AG10803 (cell line): ENCODE measurements at regions not wholly inside any gene's neighbourhood (a gene's known extent, or its start where the extent isn't known, plus 50 kb on each side); places are given as distances from the start of the nearest gene placed in this dataset.

Experiments used
- DNase-seq: peaks from one replicate; pipeline ENCODE4 v3.0.0; 2010; ENCODE audit warnings: low read depth
- H3K4me3 ChIP-seq: 2 replicates; pipeline ENCODE4 v1.5.1; 2011; ENCODE audit warnings: mild to moderate bottlenecking, low read length, control low read depth
- TF ChIP-seq, protein P1 (sequence below): conservative IDR thresholded peaks from 2 replicates; pipeline ENCODE4 v1.5.1; 2011; ENCODE audit warnings: mild to moderate bottlenecking, low read length, control low read depth, inconsistent platforms

DNA sequence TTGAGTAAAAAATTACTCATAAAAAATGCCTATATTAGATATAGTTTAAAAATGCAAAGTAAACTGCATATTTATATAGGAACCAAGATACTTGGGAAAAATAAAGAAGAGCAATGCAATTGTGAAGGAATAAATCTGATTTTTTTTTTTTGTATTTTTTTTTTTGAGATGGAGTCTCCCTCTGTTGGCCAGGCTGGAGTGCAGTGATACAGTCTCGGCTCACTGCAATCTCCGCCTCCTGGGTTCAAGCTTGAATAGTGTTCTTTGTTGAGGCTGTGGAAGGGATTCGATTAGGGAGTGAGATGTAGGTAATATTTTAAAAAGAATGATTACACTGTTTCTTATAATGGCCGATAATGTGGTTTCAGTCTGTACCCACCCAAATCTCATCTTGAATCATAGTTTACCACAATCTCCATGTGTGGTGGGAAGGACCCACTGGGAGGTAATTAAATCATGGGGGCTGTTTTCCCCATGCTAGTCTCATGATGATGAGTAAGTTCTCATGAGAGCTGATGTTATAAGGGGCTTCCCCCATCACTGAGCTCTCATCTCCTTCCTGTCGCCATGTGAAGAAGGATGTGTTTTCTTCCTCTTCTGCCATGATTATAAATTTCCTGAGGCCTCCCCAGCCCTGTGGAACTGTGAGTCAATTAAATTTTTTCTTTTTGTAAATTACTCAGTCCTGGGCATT lies 1765.9 kb downstream of the PLA2G4A start:
- DNase-seq, result no peak
- H3K4me3 ChIP-seq, result no peak overlapping the region
- TF ChIP-seq, protein P1, sequence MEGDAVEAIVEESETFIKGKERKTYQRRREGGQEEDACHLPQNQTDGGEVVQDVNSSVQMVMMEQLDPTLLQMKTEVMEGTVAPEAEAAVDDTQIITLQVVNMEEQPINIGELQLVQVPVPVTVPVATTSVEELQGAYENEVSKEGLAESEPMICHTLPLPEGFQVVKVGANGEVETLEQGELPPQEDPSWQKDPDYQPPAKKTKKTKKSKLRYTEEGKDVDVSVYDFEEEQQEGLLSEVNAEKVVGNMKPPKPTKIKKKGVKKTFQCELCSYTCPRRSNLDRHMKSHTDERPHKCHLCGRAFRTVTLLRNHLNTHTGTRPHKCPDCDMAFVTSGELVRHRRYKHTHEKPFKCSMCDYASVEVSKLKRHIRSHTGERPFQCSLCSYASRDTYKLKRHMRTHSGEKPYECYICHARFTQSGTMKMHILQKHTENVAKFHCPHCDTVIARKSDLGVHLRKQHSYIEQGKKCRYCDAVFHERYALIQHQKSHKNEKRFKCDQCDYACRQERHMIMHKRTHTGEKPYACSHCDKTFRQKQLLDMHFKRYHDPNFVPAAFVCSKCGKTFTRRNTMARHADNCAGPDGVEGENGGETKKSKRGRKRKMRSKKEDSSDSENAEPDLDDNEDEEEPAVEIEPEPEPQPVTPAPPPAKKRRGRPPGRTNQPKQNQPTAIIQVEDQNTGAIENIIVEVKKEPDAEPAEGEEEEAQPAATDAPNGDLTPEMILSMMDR, result no peak

DNA sequence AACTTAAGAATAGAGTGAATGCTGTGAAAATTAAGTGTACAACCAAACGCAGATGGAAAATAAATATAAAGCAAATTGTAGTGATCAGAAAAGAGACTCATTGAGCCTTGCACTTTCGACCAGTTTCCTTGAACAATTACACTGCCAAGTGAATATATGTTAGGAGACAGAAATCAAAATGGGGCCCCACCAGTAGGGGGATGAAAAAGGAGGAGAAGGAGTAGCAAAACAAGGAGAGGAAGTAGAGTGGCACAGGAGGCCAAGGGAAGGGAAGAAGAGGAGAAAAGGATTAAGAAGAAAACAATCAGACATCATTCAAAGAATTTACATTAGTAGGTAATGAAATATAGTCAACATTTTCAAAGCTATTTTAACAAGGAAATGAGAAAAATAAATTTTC lies 1770.6 kb downstream of the PLA2G4A start:
- DNase-seq, result no peak
- no peak overlapping the region for H3K4me3 ChIP-seq
- TF ChIP-seq, protein P1, result no peak

GRCh38 chr1:188611432-188611831 lies 1782.7 kb downstream of the PLA2G4A start:
- TF ChIP-seq, protein P1, result no peak
- no peak overlapping the region for H3K4me3 ChIP-seq
- DNase-seq, result no peak

- DNase-seq, result no peak
- TF ChIP-seq, protein P1, result no peak
Observed at GRCh38 chr1:188615321-188615720, 1786.6 kb downstream of the PLA2G4A start.

GRCh38 chr1:188620236-188620635 lies 1791.5 kb downstream of the PLA2G4A start:
- TF ChIP-seq, protein P1, result no peak

More at GRCh38 chr1:188615321-188615720, 1786.6 kb downstream of the PLA2G4A start:
- H3K4me3 ChIP-seq, result no peak overlapping the region

GRCh38 chr1:188641566-188642211 lies 1812.9 kb downstream of the PLA2G4A start:
- TF ChIP-seq, protein P1, result no peak
- no peak overlapping the region for H3K4me3 ChIP-seq
- no peak for DNase-seq

More at GRCh38 chr1:188620236-188620635, 1791.5 kb downstream of the PLA2G4A start:
- no peak overlapping the region for H3K4me3 ChIP-seq
- no peak for DNase-seq

GRCh38 chr1:188642704-188643103 lies 1814.0 kb downstream of the PLA2G4A start:
- no peak for DNase-seq
- TF ChIP-seq, protein P1, result no peak
- H3K4me3 ChIP-seq, result no peak overlapping the region
